ENCODE measurements at regions not wholly inside any gene's neighbourhood (a gene's known extent, or its start where the extent isn't known, plus 50 kb on each side); places are given as distances from the start of the nearest gene placed in this dataset.

GRCh38 chr11:116461789-116462188 is 311.0 kb downstream of the BUD13 start:
- peak; percentile 35 for DNase-seq (ENCODE audit: low spot score)
- TF ChIP-seq ZNF462 (CRISPR knock-in tag; IDR thresholded peaks at IDR 0.05): no peak
- no peak for TF ChIP-seq ZNF331 (CRISPR knock-in tag; IDR thresholded peaks at IDR 0.05; ENCODE audit: low read depth)
- TF ChIP-seq CREB1 (CRISPR knock-in tag; IDR thresholded peaks at IDR 0.05; ENCODE audit: low read depth): no peak
- no peak for TF ChIP-seq JUNB (IDR thresholded peaks at IDR 0.05; ENCODE audit: unreplicated experiment)
- TF ChIP-seq CTCF (conservative IDR thresholded peaks at IDR 0.05; ENCODE audit: low read depth in 2 of 2): peak in 1 of 2 experiments; percentile 40; a peak in 2 of 4 replicates
- H3K4me3 ChIP-seq: no peak overlapping the region
- H3K4me1 ChIP-seq (ENCODE audit: insufficient read depth): peaks cover 23% of the 10 kb centered on the region
- no peaks in the 10 kb centered on the region for H3F3A ChIP-seq (replicated peaks; ENCODE audit: low read depth)
- Mint-ChIP-seq H3K27ac (no peak overlapping the region), H3K4me3 (no peak overlapping the region), H3K27me3 (ENCODE audit: insufficient read depth, low read depth, poor library complexity) (peaks cover 4% of the 10 kb centered on the region), H3K36me3 (ENCODE audit: low read depth) (no peaks in the 10 kb centered on the region), H3K4me1 (peaks cover 27% of the 10 kb centered on the region), H3K9me3 (no peaks in the 10 kb centered on the region; the same call in 2 of the 3 replicates)
- H3K79me2 ChIP-seq (replicated peaks; ENCODE audit: insufficient read depth): no peaks in the 10 kb centered on the region
- H3K27ac ChIP-seq (ENCODE audit: low read depth): no peak overlapping the region
- ATAC-seq: peak; percentile 83
- no peak overlapping the region for H3K4me2 ChIP-seq
- no peaks in the 10 kb centered on the region for H3K9me2 ChIP-seq (ENCODE audit: insufficient read depth)
- H2AFZ ChIP-seq: peak overlapping the region; percentile 61
- H3K27me3 ChIP-seq (ENCODE audit: insufficient read depth): no peaks in the 10 kb centered on the region
- H3K36me3 ChIP-seq (ENCODE audit: insufficient read depth): no peaks in the 10 kb centered on the region
- H4K20me1 ChIP-seq (replicated peaks; ENCODE audit: insufficient read depth): no peaks in the 10 kb centered on the region
